Uterus (tissue), 2 donors: ENCODE measurements at regions not wholly inside any gene's neighbourhood (a gene's known extent, or its start where the extent isn't known, plus 50 kb on each side); places are given as distances from the start of the nearest gene placed in this dataset.

Source experiments
- POLR2A ChIP-seq, 2 donors: fragments of 450-650 bp; IDR thresholded peaks; one replicate each; pipeline ENCODE4 v1.6.1; 2016; ENCODE audit warnings: antibody characterized with exemption in 2 of 2, mild to moderate bottlenecking in 1 of 2, moderate library complexity in 1 of 2
- TF ChIP-seq, protein P1 (sequence below), 4 experiments: fragments of 200-600 bp in 2 of 4; fragments of 450-650 bp in 2 of 4; sonication (generic) in 2 of 4; IDR thresholded peaks; one replicate each; pipeline ENCODE4 v1.5.1; 2016 to 2019; ENCODE audit warnings: antibody characterized with exemption in 4 of 4, mild to moderate bottlenecking in 2 of 4, moderate library complexity in 1 of 4

GRCh38 chr5:53331463-53331862, 149.0 kb upstream of the FST start:
- TF ChIP-seq, protein P1, sequence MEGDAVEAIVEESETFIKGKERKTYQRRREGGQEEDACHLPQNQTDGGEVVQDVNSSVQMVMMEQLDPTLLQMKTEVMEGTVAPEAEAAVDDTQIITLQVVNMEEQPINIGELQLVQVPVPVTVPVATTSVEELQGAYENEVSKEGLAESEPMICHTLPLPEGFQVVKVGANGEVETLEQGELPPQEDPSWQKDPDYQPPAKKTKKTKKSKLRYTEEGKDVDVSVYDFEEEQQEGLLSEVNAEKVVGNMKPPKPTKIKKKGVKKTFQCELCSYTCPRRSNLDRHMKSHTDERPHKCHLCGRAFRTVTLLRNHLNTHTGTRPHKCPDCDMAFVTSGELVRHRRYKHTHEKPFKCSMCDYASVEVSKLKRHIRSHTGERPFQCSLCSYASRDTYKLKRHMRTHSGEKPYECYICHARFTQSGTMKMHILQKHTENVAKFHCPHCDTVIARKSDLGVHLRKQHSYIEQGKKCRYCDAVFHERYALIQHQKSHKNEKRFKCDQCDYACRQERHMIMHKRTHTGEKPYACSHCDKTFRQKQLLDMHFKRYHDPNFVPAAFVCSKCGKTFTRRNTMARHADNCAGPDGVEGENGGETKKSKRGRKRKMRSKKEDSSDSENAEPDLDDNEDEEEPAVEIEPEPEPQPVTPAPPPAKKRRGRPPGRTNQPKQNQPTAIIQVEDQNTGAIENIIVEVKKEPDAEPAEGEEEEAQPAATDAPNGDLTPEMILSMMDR (IDR thresholded peaks at IDR 0.05): no peak
- TF ChIP-seq POLR2A (IDR thresholded peaks at IDR 0.05): no peak
